HG03103 (cell line): ENCODE measurements at regions not wholly inside any gene's neighbourhood (a gene's known extent, or its start where the extent isn't known, plus 50 kb on each side); places are given as distances from the start of the nearest gene placed in this dataset.

Experiments used
- ATAC-seq: cut with Tn5 transposase; IDR thresholded peaks from one replicate; pipeline ENCODE4 v1.9.1; 2021; ENCODE audit warnings: low read depth; ENCODE audit not compliant: unreplicated experiment

DNA sequence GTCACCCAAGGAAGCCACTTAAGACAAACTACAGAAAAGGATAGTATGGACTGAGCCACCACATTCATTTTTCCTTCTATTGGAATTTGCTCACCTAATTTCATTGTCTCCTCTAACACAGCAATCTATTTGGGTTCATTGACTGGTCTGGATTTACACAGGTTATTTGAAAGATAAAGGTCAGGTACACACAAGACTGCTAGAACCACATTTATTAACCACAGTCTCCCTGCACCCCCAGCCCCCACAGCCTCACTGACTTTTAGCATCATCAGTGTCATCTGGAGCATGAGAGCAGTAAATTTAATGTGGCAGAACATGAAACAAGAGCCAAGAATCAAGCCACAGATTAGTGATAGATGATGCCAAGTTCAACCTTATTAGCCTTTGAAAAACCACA lies 226.9 kb upstream of the GYPC start:
- ATAC-seq, result no peak

- no peak for ATAC-seq
These were observed 224.8 kb upstream of the GYPC start for GRCh38 chr2:126431136-126431535.

DNA sequence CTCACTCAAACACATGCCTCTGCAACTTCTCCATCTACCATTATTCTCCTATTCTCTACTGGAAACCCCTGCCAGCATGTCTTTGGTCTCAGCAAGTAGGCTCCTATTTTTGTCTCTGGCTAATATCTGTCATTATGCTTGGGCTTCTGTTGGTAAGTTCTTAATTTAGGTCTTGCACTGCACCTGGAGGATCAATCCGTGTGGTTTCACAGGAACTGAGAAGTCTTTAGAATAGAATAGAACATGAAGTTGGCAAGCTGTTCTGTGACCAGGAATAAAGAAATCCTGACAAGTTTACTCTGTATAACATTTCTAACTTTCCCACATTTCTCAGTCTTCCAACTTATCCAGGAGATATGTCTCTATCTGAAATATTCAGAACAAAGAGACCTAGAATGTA lies 219.5 kb upstream of the GYPC start:
- ATAC-seq, result no peak

DNA sequence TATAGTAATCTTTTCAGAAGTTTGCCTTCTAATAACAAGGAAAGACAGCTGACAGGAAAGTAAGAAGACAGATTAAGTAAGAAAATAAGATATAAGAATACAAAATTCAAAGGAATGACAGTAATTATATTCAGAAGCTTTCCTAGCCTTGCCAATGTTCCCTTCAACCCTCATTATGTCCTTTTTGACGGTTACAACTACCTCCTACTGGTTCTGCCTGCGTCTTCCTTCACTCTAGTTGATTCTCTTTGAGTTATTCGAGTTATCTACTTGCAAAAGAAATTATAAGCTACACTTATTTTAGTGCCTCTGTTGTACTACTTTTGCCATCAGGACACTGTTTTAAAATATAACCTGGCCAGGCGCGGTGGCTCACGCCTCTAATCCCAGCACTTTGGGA lies 218.9 kb upstream of the GYPC start:
- no peak for ATAC-seq

DNA sequence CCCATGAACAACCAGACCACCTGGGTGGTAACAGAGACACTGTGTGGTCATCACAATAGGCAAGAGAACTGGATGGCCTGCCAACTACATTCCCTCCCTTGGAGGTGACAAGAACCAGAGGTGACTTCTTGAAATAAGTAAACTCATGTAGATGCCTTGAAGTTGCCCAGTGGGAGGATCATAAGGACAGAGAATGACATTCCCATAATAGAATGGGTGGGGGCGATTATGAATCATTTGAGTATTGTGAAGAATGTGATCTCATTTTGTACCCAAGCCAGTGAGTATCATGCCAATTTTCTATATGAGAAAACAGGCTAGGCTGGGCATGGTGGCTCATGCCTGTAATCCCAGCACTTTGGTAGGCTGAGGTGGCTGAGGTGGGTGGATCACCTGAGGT lies 211.4 kb upstream of the GYPC start:
- no peak for ATAC-seq

DNA sequence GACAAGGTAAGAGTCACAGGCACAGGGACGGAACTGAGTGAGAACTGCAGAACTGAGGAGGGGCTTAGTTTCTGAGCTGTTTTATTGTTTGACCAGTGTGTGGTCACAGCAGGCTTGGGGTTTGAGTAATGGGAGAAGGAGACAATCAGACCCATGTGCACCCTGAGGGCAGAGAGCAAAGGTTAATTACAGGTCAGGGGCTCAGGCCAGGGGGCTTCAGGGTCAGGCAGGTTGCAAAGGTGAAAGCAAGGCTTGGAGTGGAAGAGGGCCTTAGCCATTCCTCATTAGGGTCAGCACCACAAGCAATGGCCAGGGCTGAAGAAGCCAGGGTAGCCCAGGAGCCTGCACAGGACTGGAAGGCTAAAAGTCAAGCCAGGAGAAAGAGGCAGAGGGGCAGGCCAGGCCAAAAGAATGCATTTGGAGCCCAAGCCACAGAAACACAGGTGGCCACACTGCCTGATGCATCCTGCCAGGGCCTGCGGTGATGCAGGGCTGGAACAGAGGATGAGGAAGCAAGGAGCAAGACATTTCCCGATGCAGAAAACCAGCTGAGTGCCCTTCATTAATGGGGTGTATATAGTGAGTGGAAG lies 209.8 kb upstream of the GYPC start:
- no peak for ATAC-seq

DNA sequence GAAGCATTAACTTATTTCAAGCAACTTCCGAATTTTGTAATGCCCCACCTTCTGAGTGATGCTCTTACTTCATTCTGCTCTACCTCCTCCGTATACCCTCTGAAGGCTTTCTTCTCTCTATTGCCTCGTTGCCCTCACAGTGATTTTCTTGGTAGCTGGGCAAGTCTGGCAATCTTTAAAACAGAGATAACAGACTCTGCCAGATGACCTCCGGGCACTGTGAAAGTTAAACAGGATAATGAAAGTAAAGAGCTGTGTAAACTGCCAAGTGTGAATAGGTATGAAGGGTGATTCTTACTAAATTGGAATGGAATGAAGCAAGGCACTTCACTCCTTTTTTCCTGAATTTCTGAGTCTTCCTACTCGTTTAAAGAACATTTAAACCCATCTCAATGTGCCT lies 207.3 kb upstream of the GYPC start:
- ATAC-seq, result no peak

- peak; percentile 91 for ATAC-seq
These were observed 206.3 kb upstream of the GYPC start for GRCh38 chr2:126449677-126450076.

GRCh38 chr2:126463892-126464674 lies 191.9 kb upstream of the GYPC start:
- no peak for ATAC-seq

DNA sequence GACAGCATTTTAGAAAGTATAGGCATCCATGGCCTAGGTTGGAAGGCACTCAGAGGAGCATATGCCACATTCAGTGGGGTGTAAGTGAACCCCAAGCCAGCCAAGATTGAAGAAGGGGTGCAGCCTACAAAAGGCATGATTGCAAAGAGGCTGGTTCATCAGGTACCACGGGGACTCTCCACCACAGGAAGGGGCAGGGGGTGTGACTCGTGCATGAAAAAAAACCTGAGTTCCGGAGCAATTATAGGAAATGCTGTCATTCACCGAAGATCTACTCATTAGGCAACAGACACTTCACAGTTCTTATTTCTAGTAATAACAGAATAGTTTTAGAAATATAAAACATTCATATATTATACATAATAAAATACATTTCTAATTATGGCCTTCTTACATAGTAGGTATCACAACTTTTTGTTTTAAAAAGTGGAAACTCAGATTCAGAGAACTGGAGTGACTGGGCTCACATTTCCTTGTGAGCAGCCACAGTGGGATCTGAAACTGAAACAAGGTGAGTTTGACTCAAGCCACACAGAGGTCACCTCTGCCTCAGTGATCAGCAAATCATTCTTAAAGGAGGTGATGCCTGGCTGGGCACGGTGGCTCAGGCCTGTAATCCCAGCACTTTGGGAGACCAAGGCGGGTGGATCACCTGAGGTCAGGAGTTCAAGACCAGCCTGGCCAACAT lies 188.4 kb upstream of the GYPC start:
- ATAC-seq, result peak; percentile 88

DNA sequence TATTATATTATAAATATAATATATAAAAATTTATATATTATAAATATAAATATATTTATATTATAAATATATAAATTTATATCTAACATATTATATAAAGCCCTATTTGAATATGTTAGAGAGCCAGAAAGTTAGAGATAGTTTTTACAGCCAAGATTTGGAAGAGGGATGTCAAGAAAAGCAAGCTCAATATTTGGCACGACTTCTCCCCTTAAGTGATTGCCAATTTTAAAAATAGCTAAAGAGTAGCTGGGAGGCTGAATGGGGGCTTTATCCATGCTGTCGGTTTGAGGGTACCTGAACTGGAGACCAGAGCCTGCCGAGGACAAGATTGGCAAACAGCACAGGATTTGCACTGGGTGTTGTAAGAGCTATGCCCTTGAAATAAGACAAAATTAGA lies 180.9 kb upstream of the GYPC start:
- ATAC-seq, result no peak

GRCh38 chr2:126476691-126477090 lies 179.3 kb upstream of the GYPC start:
- no peak for ATAC-seq

- ATAC-seq, result no peak
These were observed 175.9 kb upstream of the GYPC start for GRCh38 chr2:126480033-126480432.

GRCh38 chr2:126482582-126483464 lies 173.1 kb upstream of the GYPC start:
- peak; percentile 67 for ATAC-seq

DNA sequence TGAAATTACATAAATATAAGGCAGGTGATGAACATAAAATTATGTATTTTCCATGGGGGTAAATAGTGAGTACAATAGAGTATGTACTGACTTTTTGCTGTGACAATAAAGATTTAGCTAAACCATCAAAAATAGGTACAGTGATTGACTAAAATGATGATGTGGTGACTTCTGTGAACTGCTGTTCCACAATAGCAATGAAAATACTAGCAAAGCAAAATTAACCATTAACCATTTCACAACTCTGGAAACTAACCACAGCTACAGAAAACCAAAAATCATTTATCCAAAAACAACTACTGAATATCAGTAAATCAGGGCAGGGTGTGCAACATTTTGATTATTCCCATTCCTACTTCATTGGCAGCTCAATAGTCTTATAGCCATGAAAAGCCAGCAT lies 161.4 kb upstream of the GYPC start:
- ATAC-seq, result no peak

- no peak for ATAC-seq
These were observed 160.8 kb upstream of the GYPC start for GRCh38 chr2:126495189-126495588.

- ATAC-seq, result peak; percentile 93
These were observed 159.5 kb upstream of the GYPC start for GRCh38 chr2:126496493-126496892.

GRCh38 chr2:126503476-126503875 lies 152.5 kb upstream of the GYPC start:
- ATAC-seq, result no peak

- ATAC-seq, result no peak
These were observed 151.0 kb upstream of the GYPC start for GRCh38 chr2:126504949-126505348.

GRCh38 chr2:126506786-126507185 lies 149.2 kb upstream of the GYPC start:
- ATAC-seq, result no peak

- no peak for ATAC-seq
These were observed 148.5 kb upstream of the GYPC start for GRCh38 chr2:126507425-126507911.
